Activated naive CD4-positive, alpha-beta T cell treated with anti-CD3 and anti-CD28 coated beads for 36 hours (primary cell): ENCODE measurements at regions not wholly inside any gene's neighbourhood (a gene's known extent, or its start where the extent isn't known, plus 50 kb on each side); places are given as distances from the start of the nearest gene placed in this dataset.

Experiments
- CTCF ChIA-PET: fragments of 350-600 bp; sonication (Branson Sonifier 250); formaldehyde crosslinking; loops from one replicate; lab custom pipeline; 2021; ENCODE audit warnings: antibody characterized with exemption; lab: Charles Lee
- DNase-seq: peaks from one replicate; pipeline ENCODE4 v3.0.0-alpha.2; 2020
- H3K27ac Mint-ChIP-seq: one replicate; pipeline ENCODE4 v1.8.0; 2021; ENCODE audit warnings: mild to moderate bottlenecking, mixed read lengths
- H3K27me3 Mint-ChIP-seq: one replicate; pipeline ENCODE4 v1.8.0; 2021; ENCODE audit warnings: low read depth, mixed read lengths
- H3K36me3 Mint-ChIP-seq: one replicate; pipeline ENCODE4 v1.8.0; 2021; ENCODE audit warnings: low read depth, mixed read lengths
- H3K4me1 Mint-ChIP-seq: one replicate; pipeline ENCODE4 v1.8.0; 2021; ENCODE audit warnings: low read depth, mixed read lengths
- H3K4me3 Mint-ChIP-seq: one replicate; pipeline ENCODE4 v1.8.0; 2021; ENCODE audit warnings: mild to moderate bottlenecking, moderate library complexity, mixed read lengths
- H3K9me3 Mint-ChIP-seq: one replicate; pipeline ENCODE4 v1.8.0; 2021; ENCODE audit warnings: mixed read lengths
- intact Hi-C: fragments of 100-400 bp; cut with micrococcal nuclease; formaldehyde crosslinking; loops from one replicate; pipeline ENCODE4 v1.15.1; 2023

DNA sequence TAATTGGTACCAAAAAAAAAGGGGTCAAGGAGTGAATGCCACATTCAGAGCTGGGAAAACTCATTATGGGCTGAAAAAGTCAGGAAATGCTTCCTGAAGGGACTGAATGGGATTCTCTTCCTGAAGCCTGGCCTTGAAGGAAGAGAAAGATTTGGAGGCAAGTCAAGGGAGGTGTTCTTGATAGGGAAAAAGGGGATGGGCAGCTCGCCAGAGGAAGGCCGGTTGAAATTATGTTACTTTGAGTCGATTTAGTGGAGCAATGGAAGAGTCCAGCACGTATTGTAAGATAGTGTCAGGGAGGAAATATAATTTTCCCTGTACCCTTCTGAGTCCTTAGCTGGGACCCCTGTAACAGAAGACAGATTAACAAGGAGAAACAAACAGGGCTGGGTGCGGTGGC lies 94.1 kb upstream of the CALM2 start:
- Mint-ChIP-seq H3K9me3 (no peaks in the 10 kb centered on the region), H3K4me3 (no peak overlapping the region), H3K27ac (no peak overlapping the region), H3K4me1 (peaks cover 2% of the 10 kb centered on the region), H3K27me3 (no peaks in the 10 kb centered on the region), H3K36me3 (no peaks in the 10 kb centered on the region)
- intact Hi-C loops = loop anchor here (10.0 kb wide), 1 partner anchor 186 kb away; no protein-coding TSS in a partner anchor
- CTCF ChIA-PET = interaction anchor here (3.6 kb wide), 1 partner anchor 11 kb away, joined by 19 read pairs; no protein-coding TSS in a partner anchor
- DNase-seq = no peak

DNA sequence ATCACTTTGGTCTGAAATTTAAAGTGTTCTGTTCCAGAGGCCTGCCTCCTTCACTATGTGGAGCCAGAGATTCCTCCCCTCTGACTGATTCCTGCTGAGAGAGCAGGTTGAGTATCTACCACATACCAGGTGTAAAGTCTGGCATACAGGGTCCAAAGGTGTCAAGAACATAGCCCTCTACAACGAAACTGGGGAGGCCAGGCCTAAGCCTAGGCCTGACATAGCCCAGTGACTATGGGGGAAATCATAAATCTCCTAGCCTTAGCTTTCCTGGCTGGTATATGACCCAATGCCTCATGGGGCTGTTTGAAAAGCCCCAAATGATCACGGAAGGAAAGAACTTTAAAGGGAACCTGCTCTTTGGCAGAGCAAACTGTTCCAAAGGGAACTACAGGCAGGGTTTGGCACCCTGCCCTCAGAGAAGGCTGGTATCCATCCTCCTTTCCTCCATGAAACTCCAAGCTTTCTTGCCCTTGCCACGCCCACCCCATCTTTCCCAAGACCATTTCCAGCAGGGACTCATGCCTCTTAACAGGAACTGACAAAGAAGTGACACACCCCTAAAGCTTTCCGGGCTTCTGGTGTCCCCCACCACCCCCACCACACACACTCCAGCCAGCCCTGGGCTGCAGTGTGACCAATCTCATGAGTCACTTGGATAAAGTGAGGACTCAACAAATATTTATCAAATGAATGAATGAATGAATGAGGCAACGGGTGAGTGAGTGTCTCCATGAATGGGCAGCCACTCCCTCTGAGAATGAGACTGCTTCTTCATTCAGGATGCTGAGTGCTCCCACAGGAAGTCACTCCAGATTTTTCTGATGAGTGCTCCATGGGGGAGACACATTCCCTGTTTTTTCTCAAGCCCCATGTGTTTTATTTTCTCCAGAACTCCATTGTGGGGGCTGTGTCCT lies 93.3 kb upstream of the CALM2 start:
- DNase-seq = no peak
- Mint-ChIP-seq H3K4me3 (no peak overlapping the region), H3K27ac (no peak overlapping the region), H3K27me3 (no peaks in the 10 kb centered on the region), H3K36me3 (no peaks in the 10 kb centered on the region), H3K9me3 (no peaks in the 10 kb centered on the region), H3K4me1 (peaks cover 2% of the 10 kb centered on the region)
- intact Hi-C loops = loop anchor here (10.0 kb wide), 1 partner anchor 185 kb away; no protein-coding TSS in a partner anchor
- CTCF ChIA-PET = no interaction called here

GRCh38 chr2:47267711-47268086 lies 91.4 kb upstream of the CALM2 start:
- Mint-ChIP-seq H3K36me3 (no peaks in the 10 kb centered on the region), H3K27me3 (no peaks in the 10 kb centered on the region), H3K4me1 (peaks cover 2% of the 10 kb centered on the region), H3K4me3 (no peak overlapping the region), H3K27ac (no peak overlapping the region), H3K9me3 (no peaks in the 10 kb centered on the region)
- intact Hi-C loops = no loop called here
- CTCF ChIA-PET = no interaction called here
- no peak for DNase-seq

DNA sequence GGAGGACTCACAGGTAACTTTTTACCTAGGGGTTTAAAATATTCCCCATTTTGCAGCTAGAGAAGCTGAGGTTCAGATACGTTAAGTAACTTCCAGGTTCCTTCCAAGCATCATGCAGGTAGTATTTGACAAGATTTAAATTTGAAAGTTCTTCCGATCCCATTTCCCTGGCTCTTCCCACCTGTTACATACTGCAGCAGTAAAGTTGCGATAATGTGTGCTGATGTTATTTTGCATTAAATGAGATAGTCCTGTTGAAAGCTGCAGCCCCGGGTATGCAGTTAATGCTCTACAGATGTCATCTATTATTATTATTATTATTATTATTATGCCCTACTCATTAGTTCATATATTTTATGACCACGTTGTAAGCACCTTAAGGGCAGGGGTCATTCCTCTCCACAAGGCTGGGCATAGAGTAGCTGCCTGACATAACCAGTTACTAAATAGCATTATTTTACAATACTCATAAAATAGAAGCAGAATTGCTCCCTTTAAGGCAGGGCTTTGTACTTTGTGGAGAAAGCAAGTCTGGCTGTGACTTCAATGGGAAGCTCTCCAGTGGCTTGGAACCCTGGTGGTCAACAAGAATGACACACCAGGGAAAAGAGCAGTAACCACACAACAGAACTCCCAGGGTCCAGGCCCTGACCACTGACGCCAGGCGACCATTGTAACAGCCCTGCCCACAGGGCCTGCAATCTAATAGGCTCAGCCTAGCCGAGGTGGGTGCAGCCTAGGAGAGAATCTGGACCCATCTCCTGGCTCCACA lies 90.8 kb upstream of the CALM2 start:
- H3K4me1 Mint-ChIP-seq = peaks cover 2% of the 10 kb centered on the region
- H3K27ac Mint-ChIP-seq = no peak overlapping the region
- intact Hi-C loops = no loop called here
- H3K9me3 Mint-ChIP-seq = no peaks in the 10 kb centered on the region
- no peak for DNase-seq
- H3K4me3 Mint-ChIP-seq = no peak overlapping the region
- no peaks in the 10 kb centered on the region for H3K36me3 Mint-ChIP-seq
- H3K27me3 Mint-ChIP-seq = no peaks in the 10 kb centered on the region
- CTCF ChIA-PET = no interaction called here

GRCh38 chr2:47265751-47266231 lies 89.5 kb upstream of the CALM2 start:
- H3K4me1 Mint-ChIP-seq = no peaks in the 10 kb centered on the region
- CTCF ChIA-PET = no interaction called here
- H3K9me3 Mint-ChIP-seq = no peaks in the 10 kb centered on the region
- H3K36me3 Mint-ChIP-seq = no peaks in the 10 kb centered on the region
- DNase-seq = no peak
- H3K4me3 Mint-ChIP-seq = no peak overlapping the region
- H3K27me3 Mint-ChIP-seq = no peaks in the 10 kb centered on the region
- intact Hi-C loops = no loop called here
- H3K27ac Mint-ChIP-seq = no peak overlapping the region

DNA sequence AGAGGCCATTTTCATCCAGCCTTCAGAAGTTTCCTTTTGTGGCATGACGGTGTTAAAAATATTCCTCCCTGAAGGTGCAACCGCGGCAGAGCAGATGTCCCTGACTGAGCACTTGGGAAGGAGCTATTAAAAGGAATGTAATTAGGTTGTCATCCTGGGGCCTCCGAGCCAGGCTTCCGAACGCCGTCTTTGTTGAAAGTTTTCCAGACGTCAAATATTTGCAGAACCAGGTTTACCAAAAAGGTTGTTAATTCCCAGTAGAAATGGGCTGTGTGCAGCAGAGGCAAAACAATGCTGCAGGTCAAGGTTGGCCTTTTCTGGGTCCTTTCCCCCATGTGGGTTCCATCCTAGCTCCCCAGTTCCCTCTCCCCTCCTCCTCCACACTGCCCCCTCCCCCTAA lies 88.8 kb upstream of the CALM2 start:
- no peak for DNase-seq
- Mint-ChIP-seq H3K27ac (no peak overlapping the region), H3K36me3 (no peaks in the 10 kb centered on the region), H3K9me3 (no peaks in the 10 kb centered on the region), H3K4me3 (no peak overlapping the region), H3K27me3 (no peaks in the 10 kb centered on the region), H3K4me1 (no peaks in the 10 kb centered on the region)
- intact Hi-C loops = no loop called here
- CTCF ChIA-PET = no interaction called here

DNA sequence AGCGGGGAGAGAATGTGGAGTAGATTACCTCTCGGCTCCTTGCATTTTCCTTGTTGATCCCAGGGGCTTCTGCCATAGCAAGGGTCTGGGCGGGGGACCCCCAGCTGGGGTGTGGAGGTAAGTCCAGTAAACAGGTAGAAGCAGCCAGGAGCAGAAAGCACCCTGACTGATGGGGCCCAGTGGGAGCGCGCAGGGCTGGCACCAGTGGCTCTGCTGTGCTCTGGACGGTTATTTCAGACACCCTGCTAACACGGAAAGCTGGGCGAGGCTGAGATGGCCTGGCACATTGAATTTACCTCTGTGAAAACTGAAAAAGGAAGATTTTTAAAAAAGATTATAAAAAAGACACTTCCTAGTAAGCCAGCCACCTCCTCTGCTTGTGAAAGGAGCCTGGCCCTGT lies 88.4 kb upstream of the CALM2 start:
- H3K27me3 Mint-ChIP-seq = no peaks in the 10 kb centered on the region
- no peaks in the 10 kb centered on the region for H3K4me1 Mint-ChIP-seq
- no peak overlapping the region for H3K27ac Mint-ChIP-seq
- CTCF ChIA-PET = no interaction called here
- H3K4me3 Mint-ChIP-seq = no peak overlapping the region
- H3K9me3 Mint-ChIP-seq = no peaks in the 10 kb centered on the region
- no peaks in the 10 kb centered on the region for H3K36me3 Mint-ChIP-seq
- DNase-seq = no peak
- intact Hi-C loops = no loop called here

DNA sequence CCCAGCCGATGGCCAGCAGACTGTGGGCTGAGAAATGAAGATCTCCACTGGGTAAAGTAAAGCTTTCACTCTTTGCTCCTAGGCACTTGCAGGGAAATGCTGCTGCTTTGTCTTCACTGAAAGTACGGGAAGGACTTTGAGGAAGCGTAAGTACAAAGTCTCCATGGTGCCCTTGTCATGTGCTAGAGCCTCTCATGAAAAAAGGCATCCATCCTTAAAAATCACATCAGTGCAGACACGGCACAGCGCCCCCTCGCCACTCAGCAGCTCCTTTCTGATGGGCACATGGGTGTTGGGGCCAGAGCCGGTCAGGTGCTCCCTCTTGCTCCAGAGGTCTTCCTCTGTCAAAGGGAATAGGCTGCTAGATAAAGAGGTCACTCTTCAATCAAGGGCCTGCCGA lies 87.8 kb upstream of the CALM2 start:
- no peak for DNase-seq
- H3K4me1 Mint-ChIP-seq = no peaks in the 10 kb centered on the region
- CTCF ChIA-PET = interaction anchor here (0.5 kb wide), 1 partner anchor 12 kb away, joined by 3 read pairs; no protein-coding TSS in a partner anchor

DNA sequence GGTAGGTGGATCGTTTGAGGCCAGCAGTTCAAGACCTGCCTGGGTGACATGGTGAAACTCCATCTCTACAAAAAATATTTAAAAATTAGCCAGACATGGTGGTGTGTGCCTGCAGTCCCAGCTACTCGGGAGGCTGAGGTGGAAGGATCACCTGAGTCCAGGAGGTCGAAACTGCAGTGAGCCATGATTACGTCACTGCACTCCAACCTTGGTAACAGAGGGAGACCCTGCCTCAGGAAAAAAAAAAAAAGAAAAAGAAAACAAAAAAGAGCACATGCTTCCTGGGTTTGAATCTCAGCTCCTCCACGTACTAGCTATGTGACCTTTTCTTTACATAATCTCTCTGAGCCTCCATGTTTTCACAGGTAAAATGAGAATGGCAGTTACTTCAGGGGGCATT lies 86.3 kb upstream of the CALM2 start:
- Mint-ChIP-seq H3K9me3 (no peaks in the 10 kb centered on the region), H3K4me3 (no peak overlapping the region), H3K27me3 (no peaks in the 10 kb centered on the region), H3K27ac (no peak overlapping the region), H3K4me1 (no peaks in the 10 kb centered on the region), H3K36me3 (no peaks in the 10 kb centered on the region)
- DNase-seq = no peak
- CTCF ChIA-PET = interaction anchor here (0.7 kb wide), 1 partner anchor 69 kb away, joined by 3 read pairs; no protein-coding TSS in a partner anchor
- intact Hi-C loops = no loop called here

More for the DNA sequence above, 87.8 kb upstream of the CALM2 start:
- H3K9me3 Mint-ChIP-seq = no peaks in the 10 kb centered on the region
- intact Hi-C loops = no loop called here
- no peak overlapping the region for H3K4me3 Mint-ChIP-seq
- no peaks in the 10 kb centered on the region for H3K27me3 Mint-ChIP-seq
- no peaks in the 10 kb centered on the region for H3K36me3 Mint-ChIP-seq
- no peak overlapping the region for H3K27ac Mint-ChIP-seq

GRCh38 chr2:47260971-47261370 lies 84.7 kb upstream of the CALM2 start:
- no peak overlapping the region for H3K4me3 Mint-ChIP-seq
- no peaks in the 10 kb centered on the region for H3K36me3 Mint-ChIP-seq
- no peak for DNase-seq
- H3K9me3 Mint-ChIP-seq = no peaks in the 10 kb centered on the region
- intact Hi-C loops = no loop called here
- no peak overlapping the region for H3K27ac Mint-ChIP-seq
- H3K27me3 Mint-ChIP-seq = no peaks in the 10 kb centered on the region
- H3K4me1 Mint-ChIP-seq = no peaks in the 10 kb centered on the region
- CTCF ChIA-PET = interaction anchor here (1.3 kb wide), 1 partner anchor 11 kb away, joined by 3 read pairs; no protein-coding TSS in a partner anchor

- intact Hi-C loops = no loop called here
- no peaks in the 10 kb centered on the region for H3K9me3 Mint-ChIP-seq
- DNase-seq = no peak
- H3K4me3 Mint-ChIP-seq = no peak overlapping the region
- H3K27ac Mint-ChIP-seq = no peak overlapping the region
- H3K27me3 Mint-ChIP-seq = no peaks in the 10 kb centered on the region
- H3K4me1 Mint-ChIP-seq = no peaks in the 10 kb centered on the region
- H3K36me3 Mint-ChIP-seq = no peaks in the 10 kb centered on the region
- CTCF ChIA-PET = no interaction called here
Measured at GRCh38 chr2:47259829-47260228, 83.5 kb upstream of the CALM2 start.

GRCh38 chr2:47257946-47258348 lies 81.6 kb upstream of the CALM2 start:
- no peak overlapping the region for H3K4me3 Mint-ChIP-seq
- no peaks in the 10 kb centered on the region for H3K36me3 Mint-ChIP-seq
- no peaks in the 10 kb centered on the region for H3K4me1 Mint-ChIP-seq
- no peaks in the 10 kb centered on the region for H3K9me3 Mint-ChIP-seq
- intact Hi-C loops = no loop called here
- CTCF ChIA-PET = no interaction called here
- H3K27ac Mint-ChIP-seq = no peak overlapping the region
- DNase-seq = no peak
- no peaks in the 10 kb centered on the region for H3K27me3 Mint-ChIP-seq
